Keratinocyte (primary cell): ENCODE measurements at regions not wholly inside any gene's neighbourhood (a gene's known extent, or its start where the extent isn't known, plus 50 kb on each side); places are given as distances from the start of the nearest gene placed in this dataset.
"Not testable (repeated sequence)": the region's sequence is repeated elsewhere in the genome, so short reads cannot be mapped to it uniquely, and the experiment has no call there.

Experiments used
- DNase-seq: peaks from one replicate; pipeline ENCODE4 v3.0.0-alpha.2; 2011; ENCODE audit warnings: low read depth, missing footprints, low spot score
- FAIRE-seq: peaks from 2 replicates; lab custom pipeline; 2011; peaks lifted over from hg19 to GRCh38; lab: Jason Lieb, UNC
- H2AFZ ChIP-seq: 2 replicates; pipeline ENCODE4 v1.6.0; 2012; ENCODE audit warnings: low read length, control low read depth, inconsistent platforms; ENCODE audit not compliant: control insufficient read depth
- H3K27ac ChIP-seq: 2 replicates; pipeline ENCODE4 v1.5.1; 2011; ENCODE audit warnings: low read length; ENCODE audit not compliant: control insufficient read depth, insufficient read depth
- H3K27me3 ChIP-seq: 3 replicates; pipeline ENCODE4 v1.6.0; 2011; ENCODE audit warnings: low read length; ENCODE audit not compliant: control insufficient read depth, insufficient read depth; ENCODE audit errors: extremely low read depth
- H3K36me3 ChIP-seq, 2 experiments: 2 replicates in 1 of 2; 3 replicates in 1 of 2; pipeline ENCODE4 v1.5.1; 2011; ENCODE audit warnings: low read length in 2 of 2, mild to moderate bottlenecking in 1 of 2; ENCODE audit not compliant: control insufficient read depth in 2 of 2, insufficient read depth in 2 of 2; ENCODE audit errors: extremely low read depth in 1 of 2
- H3K4me1 ChIP-seq: 3 replicates; pipeline ENCODE4 v1.5.1; 2011; ENCODE audit warnings: low read length; ENCODE audit not compliant: control insufficient read depth, insufficient read depth; ENCODE audit errors: extremely low read depth
- H3K4me2 ChIP-seq: 3 replicates; pipeline ENCODE4 v1.6.0; 2011; ENCODE audit warnings: low read depth, low read length; ENCODE audit not compliant: control insufficient read depth, insufficient read depth; ENCODE audit errors: extremely low read depth
- H3K4me3 ChIP-seq, 3 experiments: fragments of 200-600 bp in 1 of 3; sonication (generic) in 1 of 3; 2 replicates in 2 of 3; 3 replicates in 1 of 3; pipeline ENCODE4 v1.5.1; 2011 to 2016; ENCODE audit warnings: low read length in 3 of 3, mild to moderate bottlenecking in 3 of 3, control low read depth in 2 of 3, inconsistent platforms in 1 of 3, low read depth in 1 of 3, mixed read lengths in 1 of 3, mixed run types in 1 of 3, moderate library complexity in 1 of 3; ENCODE audit not compliant: control insufficient read depth in 2 of 3, insufficient read depth in 2 of 3; ENCODE audit errors: extremely low read depth in 1 of 3
- H3K79me2 ChIP-seq: 2 replicates; pipeline ENCODE4 v1.6.0; 2012; ENCODE audit warnings: low read length; ENCODE audit not compliant: control insufficient read depth, insufficient read depth
- H3K9ac ChIP-seq: 3 replicates; pipeline ENCODE4 v1.6.0; 2011; ENCODE audit warnings: low read length; ENCODE audit not compliant: control insufficient read depth, insufficient read depth; ENCODE audit errors: extremely low read depth
- H3K9me1 ChIP-seq: 3 replicates; pipeline ENCODE4 v1.6.0; 2011; ENCODE audit warnings: low read length; ENCODE audit not compliant: control insufficient read depth, insufficient read depth; ENCODE audit errors: extremely low read depth
- H3K9me3 ChIP-seq: 2 replicates; pipeline ENCODE4 v1.5.1; 2012; ENCODE audit warnings: low read depth, low read length; ENCODE audit not compliant: control insufficient read depth
- H4K20me1 ChIP-seq: 3 replicates; pipeline ENCODE4 v1.6.0; 2011; ENCODE audit warnings: low read length; ENCODE audit not compliant: control insufficient read depth, insufficient read depth; ENCODE audit errors: extremely low read depth
- CTCF ChIP-seq, 3 experiments: IDR thresholded peaks in 1 of 3; conservative IDR thresholded peaks in 1 of 3; optimal IDR thresholded peaks in 1 of 3; 2 replicates in 2 of 3; 3 replicates in 1 of 3; pipeline versions ENCODE3 to v1.5.1; 2011; ENCODE audit warnings: low read length in 3 of 3, mild to moderate bottlenecking in 3 of 3, moderate library complexity in 2 of 3, control low read depth in 1 of 3, inconsistent platforms in 1 of 3; ENCODE audit not compliant: insufficient read depth in 2 of 3; ENCODE audit errors: extremely low read depth in 1 of 3
- EZH2 ChIP-seq: IDR thresholded peaks from one replicate; pipeline ENCODE4 v1.6.1; 2012; ENCODE audit warnings: inconsistent platforms, mild to moderate bottlenecking, low read length, moderate library complexity
- dilution Hi-C: fragments of 300-500 bp; cut with MboI; formaldehyde crosslinking; loops from one replicate; pipeline ENCODE4 v1.7.0; 2020; ENCODE audit warnings: low sequenced_read_pairs; ENCODE audit not compliant: extremely low pct_ligation_motif_present

- H3K9ac ChIP-seq, result no peak overlapping the region
- H3K4me2 ChIP-seq, result no peak overlapping the region
- no peaks in the 10 kb centered on the region for H4K20me1 ChIP-seq
- no peak overlapping the region for H3K4me3 ChIP-seq
- H3K4me1 ChIP-seq, result peaks cover 10% of the 10 kb centered on the region
- H3K27ac ChIP-seq, result no peak overlapping the region
- no peaks in the 10 kb centered on the region for H3K27me3 ChIP-seq
- TF ChIP-seq EZH2 (no peak), CTCF (optimal IDR thresholded peaks at IDR 0.05 in 1 of 3, IDR thresholded peaks at IDR 0.05 in 1 of 3, conservative IDR thresholded peaks at IDR 0.05 in 1 of 3; ENCODE audit: extremely low read depth in 1 of 3, insufficient read depth in 2 of 3, low read length in 3 of 3) (no peak)
- no peaks in the 10 kb centered on the region for H3K9me1 ChIP-seq
- dilution Hi-C loops, result no loop called here
- H3K9me3 ChIP-seq, result no peaks in the 10 kb centered on the region
- no peak overlapping the region for H2AFZ ChIP-seq
- DNase-seq, result no peak
- no peak for FAIRE-seq
- H3K79me2 ChIP-seq, result peaks cover 15% of the 10 kb centered on the region
- H3K36me3 ChIP-seq, result no peaks in the 10 kb centered on the region
Observed at GRCh38 chr1:228652116-228652515, 83.2 kb upstream of the RHOU start.

DNA sequence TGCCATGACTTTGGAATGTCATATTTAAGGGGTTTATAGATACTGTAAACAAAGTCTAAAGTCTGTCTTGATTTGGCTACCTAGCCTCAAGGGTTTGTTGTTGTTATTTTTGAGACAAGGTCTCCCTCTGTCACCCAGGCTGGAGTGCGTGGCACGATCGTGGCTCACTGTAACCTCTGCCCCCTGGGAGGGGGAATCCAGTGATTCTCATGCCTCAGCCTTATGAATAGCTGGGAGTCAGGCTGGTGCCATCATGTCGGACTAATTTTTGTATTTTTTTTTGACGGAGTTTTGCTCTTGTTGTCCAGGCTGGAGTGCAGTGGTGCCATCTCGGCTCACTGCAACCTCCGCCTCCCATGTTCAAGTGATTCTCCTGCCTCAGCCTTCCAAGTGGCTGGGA, 82.2 kb upstream of the RHOU start:
- dilution Hi-C loops, result not testable (repeated sequence)

GRCh38 chr1:228653748-228654147, 81.5 kb upstream of the RHOU start:
- no peak for FAIRE-seq
- H3K27ac ChIP-seq, result no peak overlapping the region

More for the DNA sequence above, 82.2 kb upstream of the RHOU start:
- peaks cover 15% of the 10 kb centered on the region for H3K79me2 ChIP-seq
- H3K9ac ChIP-seq, H4K20me1 ChIP-seq, H2AFZ ChIP-seq, H3K4me2 ChIP-seq, H3K9me1 ChIP-seq, H3K27ac ChIP-seq, DNase-seq, H3K4me3 ChIP-seq, FAIRE-seq, H3K27me3 ChIP-seq, H3K9me3 ChIP-seq, H3K36me3 ChIP-seq: not testable (repeated sequence)
- H3K4me1 ChIP-seq, result peaks cover 10% of the 10 kb centered on the region

More at GRCh38 chr1:228653748-228654147, 81.5 kb upstream of the RHOU start:
- Histone ChIP-seq H3K79me2 (peaks cover 14% of the 10 kb centered on the region), H3K27me3 (no peaks in the 10 kb centered on the region), H3K9me3 (no peaks in the 10 kb centered on the region), H3K9me1 (no peaks in the 10 kb centered on the region), H3K36me3 (no peaks in the 10 kb centered on the region), H3K4me2 (no peak overlapping the region), H3K4me1 (peaks cover 4% of the 10 kb centered on the region), H3K4me3 (no peak overlapping the region), H3K9ac (no peak overlapping the region), H2AFZ (no peak overlapping the region), H4K20me1 (no peaks in the 10 kb centered on the region)
- dilution Hi-C loops, result no loop called here
- no peak for DNase-seq
- TF ChIP-seq EZH2 (no peak), CTCF (optimal IDR thresholded peaks at IDR 0.05 in 1 of 3, IDR thresholded peaks at IDR 0.05 in 1 of 3, conservative IDR thresholded peaks at IDR 0.05 in 1 of 3; ENCODE audit: extremely low read depth in 1 of 3, insufficient read depth in 2 of 3, low read length in 3 of 3) (no peak)
